ENCODE measurements at regions not wholly inside any gene's neighbourhood (a gene's known extent, or its start where the extent isn't known, plus 50 kb on each side); places are given as distances from the start of the nearest gene placed in this dataset.

DNA sequence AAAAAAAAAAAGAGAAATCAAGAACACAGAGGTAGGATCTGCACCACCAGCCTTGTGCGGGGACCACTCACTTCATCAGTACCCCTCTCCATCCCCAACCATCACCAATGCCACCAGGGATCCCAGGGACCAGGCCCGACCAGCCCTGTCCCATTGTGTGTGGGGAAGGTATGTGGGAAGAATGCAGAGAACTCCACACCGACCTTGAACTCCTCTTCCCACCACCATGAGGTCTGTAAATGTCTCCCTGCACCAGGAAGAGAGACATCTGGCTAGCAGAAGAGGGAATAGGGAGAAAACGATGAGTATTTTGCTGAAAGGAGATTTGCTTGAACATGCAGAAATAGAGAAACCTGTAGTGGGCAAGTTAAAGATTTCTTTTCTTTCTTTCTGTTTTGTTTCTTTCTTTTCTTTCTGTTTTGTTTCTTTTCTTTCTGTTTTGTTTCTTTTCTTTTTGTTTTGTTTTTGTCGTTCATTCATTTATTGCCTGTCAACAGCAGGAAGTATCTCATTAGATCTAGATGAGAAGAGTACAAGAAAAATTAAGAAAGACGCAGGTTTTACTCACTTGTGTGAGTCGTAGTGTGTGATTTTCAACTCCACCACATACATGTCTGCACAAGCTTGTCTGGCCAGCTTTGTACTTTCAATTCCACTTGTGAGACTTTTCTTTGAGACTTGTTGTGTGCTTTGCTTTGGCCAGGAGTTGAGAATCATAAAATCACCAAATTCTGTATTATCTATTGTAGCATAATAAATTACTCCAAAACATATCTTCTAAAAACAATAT lies 179.8 kb upstream of the HAAO start (continued):
- TF ChIP-seq, protein P1, sequence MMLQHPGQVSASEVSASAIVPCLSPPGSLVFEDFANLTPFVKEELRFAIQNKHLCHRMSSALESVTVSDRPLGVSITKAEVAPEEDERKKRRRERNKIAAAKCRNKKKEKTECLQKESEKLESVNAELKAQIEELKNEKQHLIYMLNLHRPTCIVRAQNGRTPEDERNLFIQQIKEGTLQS (IDR thresholded peaks at IDR 0.05) = no peak
- TF ChIP-seq YY1 (IDR thresholded peaks at IDR 0.05; ENCODE audit: extremely low read depth, insufficient replicate concordance, low read depth, low read length) (no peak), POLR2A (IDR thresholded peaks at IDR 0.05; ENCODE audit: borderline replicate concordance, extremely low read depth, insufficient read depth, insufficient read length) (no peak), ZFX (IDR thresholded peaks at IDR 0.05) (no peak), TCF7L2 (IDR thresholded peaks at IDR 0.05; ENCODE audit: borderline replicate concordance, extremely low read depth, insufficient read depth, insufficient read length) (no peak), ELF1 (IDR thresholded peaks at IDR 0.05; ENCODE audit: borderline replicate concordance, low read depth) (no peak), SP1 (IDR thresholded peaks at IDR 0.05; ENCODE audit: low read depth) (no peak)

DNA sequence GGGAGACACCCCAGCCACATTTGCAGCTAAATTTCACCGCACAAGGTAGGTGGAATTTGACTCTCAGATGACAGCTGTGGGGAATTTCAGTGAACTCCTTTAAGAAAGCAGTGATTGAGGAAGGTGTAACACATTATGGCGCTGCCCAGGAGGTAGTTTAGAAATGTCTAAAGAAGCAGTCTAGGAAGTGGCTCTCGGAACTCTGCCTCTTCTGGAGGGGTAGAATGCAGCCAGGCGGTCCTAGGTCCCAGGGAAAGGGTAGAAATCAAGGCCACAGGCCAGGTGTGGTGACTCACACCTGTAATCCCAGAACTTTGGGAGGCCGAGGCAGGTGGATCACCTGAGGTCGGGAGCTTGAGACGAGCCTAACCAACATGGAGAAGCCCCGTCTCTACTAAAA lies 179.0 kb upstream of the HAAO start:
- ChIA-PET RAD21 (ENCODE audit: low non-redundant PET in 1 of 2, low total read pairs in 2 of 2, uncharacterized antibody in 2 of 2, unreplicated experiment in 2 of 2) (no interaction called here), POLR2A (no interaction called here), CTCF (no interaction called here)
- no peaks in the 10 kb centered on the region for H3K9me3 ChIP-seq (ENCODE audit: control insufficient read depth in 1 of 2, insufficient read depth in 1 of 2, low read depth in 1 of 2, low read length in 2 of 2)
- peaks cover 0 to 4% of the 10 kb centered on the region in 2 experiments; a peak in 1 of 4 replicates for H3K4me1 ChIP-seq (ENCODE audit: control insufficient read depth in 1 of 2, insufficient read depth in 2 of 2, low read length in 2 of 2)
- intact Hi-C loops (cut with micrococcal nuclease) = no loop called here
- TF ChIP-seq SIN3A (IDR thresholded peaks at IDR 0.05; ENCODE audit: low read depth) (no peak), ZFX (IDR thresholded peaks at IDR 0.05) (no peak), FOSL1 (IDR thresholded peaks at IDR 0.05; ENCODE audit: low read depth) (no peak), ZBTB33 (IDR thresholded peaks at IDR 0.05; ENCODE audit: extremely low read depth, insufficient replicate concordance, low read length) (no peak), SP1 (IDR thresholded peaks at IDR 0.05; ENCODE audit: low read depth) (no peak)
- TF ChIP-seq, protein P1 (IDR thresholded peaks at IDR 0.05) = no peak
- no peaks in the 10 kb centered on the region for H3K9me2 ChIP-seq (ENCODE audit: insufficient read depth)
- H3K27ac ChIP-seq (ENCODE audit: low read depth, low read length) = no peak overlapping the region
- no peaks in the 10 kb centered on the region for H3K27me3 ChIP-seq (ENCODE audit: insufficient read depth, low read length)
- H3K4me2 ChIP-seq (ENCODE audit: low read length) = no peak overlapping the region
- no peaks in the 10 kb centered on the region for H3K79me2 ChIP-seq (ENCODE audit: insufficient read depth, low read length)
- H3K4me3 ChIP-seq (replicated peaks in 1 of 2; ENCODE audit: low read depth in 1 of 2, low read length in 2 of 2) = no peak overlapping the region
- ATAC-seq (no peak), DNase-seq (ENCODE audit: low read depth, low spot score) (no peak)
- no peak overlapping the region for H2AFZ ChIP-seq (ENCODE audit: low read depth, low read length, poor library complexity, severe bottlenecking)
- H3K9ac ChIP-seq (ENCODE audit: low read length) = no peak overlapping the region
- no peaks in the 10 kb centered on the region for H3K36me3 ChIP-seq (ENCODE audit: control insufficient read depth in 1 of 2, insufficient read depth in 2 of 2, low read length in 2 of 2)
- H4K20me1 ChIP-seq (ENCODE audit: insufficient read depth) = no peaks in the 10 kb centered on the region
- BruUV-seq (replicated peaks) = no TSS peak
